Dermis blood vessel endothelial cell (primary cell): ENCODE measurements at regions not wholly inside any gene's neighbourhood (a gene's known extent, or its start where the extent isn't known, plus 50 kb on each side); places are given as distances from the start of the nearest gene placed in this dataset.
A peak's percentile ranks its signal among the peaks of the same experiment; 100 is the strongest.
"Not testable (repeated sequence)": the region's sequence is repeated elsewhere in the genome, so short reads cannot be mapped to it uniquely, and the experiment has no call there.

Source experiments
- DNase-seq: peaks from one replicate; pipeline ENCODE4 v3.0.0; 2010

GRCh38 chr4:42205541-42205940, 53.1 kb upstream of the BEND4 start:
- no peak for DNase-seq

GRCh38 chr4:42216664-42217063, 64.2 kb upstream of the BEND4 start:
- DNase-seq = no peak

- DNase-seq = no peak
Measured at GRCh38 chr4:42225286-42225685, 72.8 kb upstream of the BEND4 start.

GRCh38 chr4:42234817-42235216, 82.4 kb upstream of the BEND4 start:
- DNase-seq = no peak

GRCh38 chr4:42235304-42236021, 83.0 kb upstream of the BEND4 start:
- no peak for DNase-seq

DNA sequence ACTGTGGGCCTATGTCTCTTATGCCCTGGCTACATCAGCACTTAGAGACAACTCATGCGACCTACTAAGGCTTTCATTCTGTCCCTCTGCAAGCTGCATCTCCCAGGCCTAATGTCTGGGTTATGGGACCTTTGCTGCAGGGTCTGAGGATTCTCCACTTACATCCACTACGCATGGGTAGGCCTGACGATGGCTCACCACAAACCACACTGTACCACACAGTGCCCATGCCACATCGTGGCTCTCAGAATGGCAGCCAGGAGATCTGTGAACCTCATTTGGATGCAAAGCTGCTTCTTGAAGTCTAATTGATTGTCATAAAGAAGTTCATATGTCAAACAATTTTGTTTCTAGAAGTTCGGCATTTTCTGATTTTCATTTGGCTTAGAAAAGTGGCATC, 84.6 kb upstream of the BEND4 start:
- no peak for DNase-seq

DNA sequence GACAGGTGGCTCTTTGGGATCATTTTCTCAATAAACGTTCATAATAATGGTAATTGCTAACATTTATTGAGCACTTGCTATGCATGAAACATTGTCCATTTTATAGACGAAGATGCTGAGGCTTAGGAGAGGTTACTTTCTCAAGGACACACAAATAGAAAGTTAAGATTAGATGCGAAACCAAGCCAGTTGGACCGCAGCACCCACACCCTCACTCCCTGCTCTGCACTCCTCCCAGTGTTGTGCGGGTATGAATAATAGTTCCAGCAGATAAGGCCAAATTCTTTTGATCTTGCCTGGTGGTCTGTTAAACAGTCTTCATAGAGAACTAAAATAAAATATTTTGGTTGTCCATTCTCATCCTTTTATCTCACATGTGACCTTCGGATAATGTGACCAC, 85.0 kb upstream of the BEND4 start:
- DNase-seq = no peak

DNA sequence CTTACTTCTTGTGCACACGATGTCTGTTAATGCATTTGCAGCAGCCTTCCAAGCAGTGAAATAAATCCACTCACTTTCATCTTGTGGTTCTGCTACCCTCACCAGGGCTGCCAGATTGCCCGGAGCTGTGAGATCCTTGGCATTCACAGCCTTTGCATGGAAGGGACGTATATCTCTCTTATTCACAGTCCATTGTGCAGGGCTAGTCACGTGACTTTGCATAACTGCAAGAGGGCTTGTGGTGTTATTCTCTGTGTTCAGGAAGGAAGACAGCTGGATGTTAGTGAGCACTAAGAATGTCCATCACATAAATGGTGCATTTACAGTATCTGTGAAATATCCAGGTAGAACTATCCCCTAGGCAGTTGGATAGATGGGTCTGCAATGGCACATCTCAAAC, 96.5 kb upstream of the BEND4 start:
- peak; percentile 6 for DNase-seq

DNA sequence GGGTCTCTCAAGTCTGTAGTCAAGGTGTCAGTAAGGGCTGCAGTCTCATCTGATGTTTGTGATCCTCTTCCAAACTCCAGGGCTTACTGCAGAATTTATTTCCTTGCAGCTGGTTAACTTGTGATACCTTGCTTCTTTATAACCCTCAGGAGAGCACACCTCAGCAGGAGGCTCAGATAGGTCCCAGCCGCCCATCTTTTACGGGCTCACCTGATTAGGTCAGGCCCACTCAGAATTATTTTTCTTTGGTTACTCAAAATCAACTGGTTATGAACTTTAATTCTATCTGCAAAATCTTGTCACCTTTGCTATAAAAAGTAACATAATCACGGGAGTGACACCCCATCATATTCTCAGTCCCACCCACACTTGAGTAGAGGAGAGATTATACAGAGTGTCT, 99.9 kb upstream of the BEND4 start:
- no peak for DNase-seq

GRCh38 chr4:42257645-42258044, 105.2 kb upstream of the BEND4 start:
- DNase-seq = not testable (repeated sequence)

- DNase-seq = peak; percentile 70
Measured at GRCh38 chr4:42262701-42263490, 110.4 kb upstream of the BEND4 start.

- no peak for DNase-seq
Measured at GRCh38 chr4:42265782-42266602, 113.5 kb upstream of the BEND4 start.

DNA sequence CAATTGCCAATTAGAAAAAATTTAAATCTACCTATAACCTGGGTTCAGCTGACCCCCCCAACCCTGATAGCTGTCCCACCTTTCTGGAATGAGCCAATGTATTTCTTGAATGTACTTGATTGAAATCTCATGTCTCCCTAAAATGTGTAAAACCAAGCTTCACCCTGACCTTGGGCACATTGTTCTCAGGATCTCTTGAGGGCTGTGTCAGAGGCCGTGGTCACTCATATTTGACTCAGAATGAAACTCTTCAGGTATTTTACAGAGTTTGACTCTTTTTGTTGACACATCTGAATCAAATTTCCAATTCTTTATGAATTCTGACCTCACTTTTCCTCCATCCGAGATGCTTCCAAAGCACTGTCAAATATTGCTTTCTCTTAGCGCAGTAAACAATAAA, 115.3 kb upstream of the BEND4 start:
- no peak for DNase-seq

GRCh38 chr4:42268824-42269223, 116.4 kb upstream of the BEND4 start:
- DNase-seq = no peak

DNA sequence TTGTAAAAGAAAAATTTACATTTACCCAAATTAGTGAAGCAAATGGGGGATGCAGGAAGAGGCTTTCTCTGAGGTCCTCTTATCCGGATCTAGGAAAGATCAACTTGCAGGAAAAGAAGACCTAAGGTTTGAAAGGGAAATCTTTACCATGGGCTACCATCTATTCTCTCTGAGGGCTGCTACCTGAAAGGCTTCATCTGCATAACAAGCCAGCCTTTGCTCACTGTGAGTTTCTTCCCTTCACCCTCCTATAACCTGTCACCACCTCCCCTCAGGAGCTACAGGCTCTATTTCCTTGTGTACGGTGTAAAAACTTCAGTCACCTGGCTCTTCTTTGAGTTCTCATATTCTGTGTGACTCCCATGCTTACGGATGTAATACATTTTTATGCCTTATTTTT, 118.6 kb upstream of the BEND4 start:
- DNase-seq = no peak

DNA sequence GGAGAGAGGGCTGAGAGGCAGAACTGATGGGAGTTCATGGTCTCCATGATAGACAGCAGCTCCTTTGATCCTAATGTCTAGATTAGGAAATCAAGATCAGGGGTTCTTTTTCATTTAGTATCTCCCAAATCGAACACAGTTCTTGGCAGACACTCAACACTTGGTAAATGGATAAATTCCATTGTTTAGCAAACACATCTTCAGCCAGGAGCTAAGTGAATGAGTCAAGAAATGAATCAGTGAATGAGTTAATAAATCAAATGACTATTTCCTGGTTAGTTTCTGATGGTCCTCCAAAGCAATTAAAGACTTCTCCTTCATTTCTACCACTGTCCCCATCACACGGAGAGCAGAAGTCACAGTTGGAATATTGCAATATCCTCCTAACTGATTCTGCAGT, 120.0 kb upstream of the SHISA3 start:
- no peak for DNase-seq

- no peak for DNase-seq
Measured at GRCh38 chr4:42278709-42279324, 118.5 kb upstream of the SHISA3 start.

DNA sequence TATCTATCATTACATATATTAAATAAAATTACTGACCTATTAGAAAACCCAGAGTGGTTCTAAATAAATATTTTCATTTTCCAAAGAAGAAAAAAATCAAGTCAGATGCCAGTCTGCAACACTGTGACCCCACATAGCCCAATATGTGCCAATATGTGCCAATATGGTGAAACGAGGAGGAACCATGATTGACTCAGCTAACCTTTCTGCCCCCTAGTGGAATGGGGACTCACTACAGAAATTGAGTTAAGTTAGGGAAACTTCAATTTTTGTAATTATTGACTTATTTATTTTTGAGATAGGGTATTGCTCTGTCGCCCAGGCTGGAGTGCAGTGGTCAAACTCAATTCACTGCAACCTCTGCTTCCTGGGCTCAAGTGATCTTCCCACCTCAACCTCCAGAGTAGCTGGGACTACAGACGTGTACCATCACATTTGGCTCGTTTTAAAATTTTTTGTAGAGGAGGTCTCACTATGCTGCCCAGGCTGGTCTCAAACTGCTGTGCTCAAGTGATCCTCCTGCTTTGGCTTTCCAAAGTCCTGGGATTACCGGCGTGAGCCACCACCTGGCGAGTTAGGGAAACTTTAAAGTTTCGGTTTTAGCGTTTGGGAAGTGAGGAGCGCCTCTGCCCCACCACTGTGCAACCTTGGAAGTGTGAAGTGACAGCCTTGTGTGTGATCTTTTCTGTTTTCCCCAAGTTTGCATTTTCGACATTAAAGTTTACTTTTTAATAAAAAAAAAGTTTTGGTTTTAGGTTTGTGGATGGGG, 116.8 kb upstream of the SHISA3 start:
- peak; percentile 64 for DNase-seq

GRCh38 chr4:42281324-42282020, 115.8 kb upstream of the SHISA3 start:
- no peak for DNase-seq

- peak; percentile 88 for DNase-seq
Measured at GRCh38 chr4:42282081-42282901, 115.0 kb upstream of the SHISA3 start.

GRCh38 chr4:42284030-42284429, 113.3 kb upstream of the SHISA3 start:
- DNase-seq = no peak
